ENCODE measurements at regions not wholly inside any gene's neighbourhood (a gene's known extent, or its start where the extent isn't known, plus 50 kb on each side); places are given as distances from the start of the nearest gene placed in this dataset.

DNA sequence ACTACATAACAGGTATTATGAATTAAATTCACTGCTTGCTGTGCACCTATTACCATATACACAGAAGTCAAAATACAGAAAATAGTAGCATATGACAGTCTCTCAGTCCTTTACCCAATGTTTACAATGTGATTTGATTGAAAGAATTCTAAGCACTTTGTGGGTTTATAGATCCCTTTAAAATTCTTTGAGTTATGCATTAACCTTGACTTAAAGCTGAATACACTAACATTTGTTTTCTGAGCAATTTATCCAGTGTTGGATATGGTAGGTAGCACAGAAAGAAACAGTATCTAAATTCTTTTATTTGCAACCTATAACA lies 230.8 kb upstream of the DDI1 start:
- Histone ChIP-seq H3K27me3 (ENCODE audit: low read length) (peaks cover 12% of the 10 kb centered on the region; the same call in 1 of the 2 replicates), H3K79me2 (ENCODE audit: low read length) (no peaks in the 10 kb centered on the region), H2AFZ (ENCODE audit: low read length) (no peak overlapping the region), H3K4me3 (ENCODE audit: low read length) (no peak overlapping the region), H3K36me3 (ENCODE audit: low read depth, low read length) (no peaks in the 10 kb centered on the region), H3K9ac (ENCODE audit: low read length) (no peak overlapping the region), H3K4me2 (ENCODE audit: low read length) (peak overlapping the region; percentile 27), H4K20me1 (ENCODE audit: low read length) (no peaks in the 10 kb centered on the region), H3K9me3 (ENCODE audit: low read length) (no peaks in the 10 kb centered on the region), H3F3A (ENCODE audit: low read length, unreplicated experiment) (no peaks in the 10 kb centered on the region), H3K27ac (ENCODE audit: low read length) (no peak overlapping the region), H3K4me1 (ENCODE audit: insufficient read depth, low read length) (0 out of 2 replicates have a peak, but pooled peaks cover 3% of the 10 kb centered on the region), H3K9me2 (replicated peaks; ENCODE audit: low read length) (no peaks in the 10 kb centered on the region)
- TF ChIP-seq EZH2phosphoT487 (IDR thresholded peaks at IDR 0.05; ENCODE audit: borderline replicate concordance, low read length), result no peak
- no peak for TF ChIP-seq EZH2 (IDR thresholded peaks at IDR 0.05; ENCODE audit: low read length, unreplicated experiment)
- TF ChIP-seq, protein P1, sequence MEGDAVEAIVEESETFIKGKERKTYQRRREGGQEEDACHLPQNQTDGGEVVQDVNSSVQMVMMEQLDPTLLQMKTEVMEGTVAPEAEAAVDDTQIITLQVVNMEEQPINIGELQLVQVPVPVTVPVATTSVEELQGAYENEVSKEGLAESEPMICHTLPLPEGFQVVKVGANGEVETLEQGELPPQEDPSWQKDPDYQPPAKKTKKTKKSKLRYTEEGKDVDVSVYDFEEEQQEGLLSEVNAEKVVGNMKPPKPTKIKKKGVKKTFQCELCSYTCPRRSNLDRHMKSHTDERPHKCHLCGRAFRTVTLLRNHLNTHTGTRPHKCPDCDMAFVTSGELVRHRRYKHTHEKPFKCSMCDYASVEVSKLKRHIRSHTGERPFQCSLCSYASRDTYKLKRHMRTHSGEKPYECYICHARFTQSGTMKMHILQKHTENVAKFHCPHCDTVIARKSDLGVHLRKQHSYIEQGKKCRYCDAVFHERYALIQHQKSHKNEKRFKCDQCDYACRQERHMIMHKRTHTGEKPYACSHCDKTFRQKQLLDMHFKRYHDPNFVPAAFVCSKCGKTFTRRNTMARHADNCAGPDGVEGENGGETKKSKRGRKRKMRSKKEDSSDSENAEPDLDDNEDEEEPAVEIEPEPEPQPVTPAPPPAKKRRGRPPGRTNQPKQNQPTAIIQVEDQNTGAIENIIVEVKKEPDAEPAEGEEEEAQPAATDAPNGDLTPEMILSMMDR (conservative IDR thresholded peaks at IDR 0.05; ENCODE audit: low read depth, low read length), result no peak
- ChIA-PET CTCF (no interaction called here), POLR2A (ENCODE audit: unreplicated experiment) (no interaction called here)
- intact Hi-C loops (cut with micrococcal nuclease), result no loop called here
- DNase-seq (no peak), ATAC-seq (peak; percentile 20; the same call in 1 of the 2 replicates)
- BruUV-seq (replicated peaks), result no TSS peak

DNA sequence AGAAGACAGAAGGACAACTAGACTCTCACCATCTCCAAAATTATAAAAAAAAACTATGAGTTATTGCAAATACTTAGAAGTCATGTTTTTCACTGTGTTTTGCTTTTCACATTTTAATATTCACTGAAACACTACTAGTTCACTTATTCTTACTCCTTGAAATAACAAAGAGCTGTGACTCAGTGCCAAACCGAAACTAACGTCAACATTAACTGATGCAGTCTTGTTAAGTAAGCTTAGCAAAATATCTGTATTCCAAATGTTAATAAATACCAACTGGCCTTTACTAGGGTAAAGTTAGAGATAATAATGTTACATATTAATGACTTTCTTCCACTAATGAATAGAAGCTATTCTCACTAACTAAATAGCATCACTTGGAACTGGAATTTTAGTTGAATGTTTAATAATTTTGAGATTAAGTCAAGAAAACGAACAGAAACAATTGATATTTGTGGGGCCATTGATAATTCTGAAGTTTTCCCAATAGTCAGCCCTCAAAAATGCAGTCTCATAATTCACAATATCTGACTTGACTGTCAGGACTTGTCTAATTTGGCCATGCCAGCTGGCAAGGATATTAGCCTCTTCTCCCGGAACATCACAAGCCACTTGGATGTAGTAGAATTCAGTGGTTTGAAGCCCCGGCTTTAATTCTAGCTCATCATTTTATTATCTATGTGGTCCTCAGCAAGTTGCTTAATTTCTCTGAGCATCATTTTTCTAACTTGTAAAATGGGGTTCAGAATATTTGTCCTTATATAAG lies 230.1 kb upstream of the DDI1 start:
- Histone ChIP-seq H3F3A (ENCODE audit: low read length, unreplicated experiment) (no peaks in the 10 kb centered on the region), H3K27me3 (ENCODE audit: low read length) (peaks cover 12% of the 10 kb centered on the region; the same call in 1 of the 2 replicates), H3K79me2 (ENCODE audit: low read length) (no peaks in the 10 kb centered on the region), H3K4me2 (ENCODE audit: low read length) (peak overlapping the region; percentile 27), H4K20me1 (ENCODE audit: low read length) (no peaks in the 10 kb centered on the region), H3K27ac (ENCODE audit: low read length) (no peak overlapping the region), H3K4me3 (ENCODE audit: low read length) (no peak overlapping the region), H3K9me2 (replicated peaks; ENCODE audit: low read length) (no peaks in the 10 kb centered on the region), H3K9ac (ENCODE audit: low read length) (no peak overlapping the region), H3K36me3 (ENCODE audit: low read depth, low read length) (no peaks in the 10 kb centered on the region), H3K9me3 (ENCODE audit: low read length) (no peaks in the 10 kb centered on the region), H2AFZ (ENCODE audit: low read length) (no peak overlapping the region), H3K4me1 (ENCODE audit: insufficient read depth, low read length) (0 out of 2 replicates have a peak, but pooled peaks cover 3% of the 10 kb centered on the region)
- TF ChIP-seq, protein P1 (conservative IDR thresholded peaks at IDR 0.05; ENCODE audit: low read depth, low read length), result no peak
- TF ChIP-seq EZH2 (IDR thresholded peaks at IDR 0.05; ENCODE audit: low read length, unreplicated experiment) (no peak), EZH2phosphoT487 (IDR thresholded peaks at IDR 0.05; ENCODE audit: borderline replicate concordance, low read length) (no peak)
- DNase-seq (peak; percentile 66), ATAC-seq (peak; percentile 35; the same call in 1 of the 2 replicates)
- BruUV-seq (replicated peaks), result no TSS peak
- intact Hi-C loops (cut with micrococcal nuclease), result no loop called here
- CTCF ChIA-PET, result no interaction called here
- POLR2A ChIA-PET (ENCODE audit: unreplicated experiment), result no interaction called here

DNA sequence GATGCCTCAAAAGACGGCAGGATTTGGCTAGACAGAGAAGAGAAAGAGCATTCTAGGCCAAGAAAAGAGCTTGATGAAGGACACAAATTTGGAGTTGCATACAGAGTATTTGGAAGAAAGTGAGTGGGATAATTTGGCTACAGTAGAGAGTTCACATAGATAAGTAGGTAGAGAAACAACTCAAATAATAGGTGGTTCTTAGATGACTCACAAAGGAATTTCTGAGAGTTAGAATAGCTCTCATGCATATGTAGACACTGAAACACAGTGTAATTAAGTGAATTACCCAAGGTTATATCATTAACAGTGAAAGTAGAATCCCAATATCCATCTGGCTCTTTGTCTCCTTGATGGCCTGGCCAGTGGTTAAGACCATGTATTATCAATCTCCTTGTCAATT lies 228.6 kb upstream of the DDI1 start:
- CTCF ChIA-PET, result no interaction called here
- TF ChIP-seq, protein P1 (conservative IDR thresholded peaks at IDR 0.05; ENCODE audit: low read depth, low read length), result no peak
- TF ChIP-seq EZH2 (IDR thresholded peaks at IDR 0.05; ENCODE audit: low read length, unreplicated experiment) (no peak), EZH2phosphoT487 (IDR thresholded peaks at IDR 0.05; ENCODE audit: borderline replicate concordance, low read length) (no peak)
- no TSS peak for BruUV-seq (replicated peaks)

More for the DNA sequence above, 228.6 kb upstream of the DDI1 start:
- Histone ChIP-seq H3K79me2 (ENCODE audit: low read length) (no peaks in the 10 kb centered on the region), H3K27me3 (ENCODE audit: low read length) (peaks cover 12% of the 10 kb centered on the region; the same call in 1 of the 2 replicates), H3K4me2 (ENCODE audit: low read length) (no peak overlapping the region), H4K20me1 (ENCODE audit: low read length) (no peaks in the 10 kb centered on the region), H3F3A (ENCODE audit: low read length, unreplicated experiment) (no peaks in the 10 kb centered on the region), H3K9me3 (ENCODE audit: low read length) (no peaks in the 10 kb centered on the region), H2AFZ (ENCODE audit: low read length) (no peak overlapping the region), H3K4me1 (ENCODE audit: insufficient read depth, low read length) (0 out of 2 replicates have a peak, but pooled peaks cover 3% of the 10 kb centered on the region), H3K9ac (ENCODE audit: low read length) (no peak overlapping the region), H3K27ac (ENCODE audit: low read length) (no peak overlapping the region), H3K9me2 (replicated peaks; ENCODE audit: low read length) (no peaks in the 10 kb centered on the region), H3K36me3 (ENCODE audit: low read depth, low read length) (no peaks in the 10 kb centered on the region), H3K4me3 (ENCODE audit: low read length) (no peak overlapping the region)
- 0 out of 2 replicates have a peak, but pooled peaks have one; percentile 33 for ATAC-seq
- POLR2A ChIA-PET (ENCODE audit: unreplicated experiment), result no interaction called here
- intact Hi-C loops (cut with micrococcal nuclease), result no loop called here
- DNase-seq, result no peak
